ENCODE measurements at regions not wholly inside any gene's neighbourhood (a gene's known extent, or its start where the extent isn't known, plus 50 kb on each side); places are given as distances from the start of the nearest gene placed in this dataset.

DNA sequence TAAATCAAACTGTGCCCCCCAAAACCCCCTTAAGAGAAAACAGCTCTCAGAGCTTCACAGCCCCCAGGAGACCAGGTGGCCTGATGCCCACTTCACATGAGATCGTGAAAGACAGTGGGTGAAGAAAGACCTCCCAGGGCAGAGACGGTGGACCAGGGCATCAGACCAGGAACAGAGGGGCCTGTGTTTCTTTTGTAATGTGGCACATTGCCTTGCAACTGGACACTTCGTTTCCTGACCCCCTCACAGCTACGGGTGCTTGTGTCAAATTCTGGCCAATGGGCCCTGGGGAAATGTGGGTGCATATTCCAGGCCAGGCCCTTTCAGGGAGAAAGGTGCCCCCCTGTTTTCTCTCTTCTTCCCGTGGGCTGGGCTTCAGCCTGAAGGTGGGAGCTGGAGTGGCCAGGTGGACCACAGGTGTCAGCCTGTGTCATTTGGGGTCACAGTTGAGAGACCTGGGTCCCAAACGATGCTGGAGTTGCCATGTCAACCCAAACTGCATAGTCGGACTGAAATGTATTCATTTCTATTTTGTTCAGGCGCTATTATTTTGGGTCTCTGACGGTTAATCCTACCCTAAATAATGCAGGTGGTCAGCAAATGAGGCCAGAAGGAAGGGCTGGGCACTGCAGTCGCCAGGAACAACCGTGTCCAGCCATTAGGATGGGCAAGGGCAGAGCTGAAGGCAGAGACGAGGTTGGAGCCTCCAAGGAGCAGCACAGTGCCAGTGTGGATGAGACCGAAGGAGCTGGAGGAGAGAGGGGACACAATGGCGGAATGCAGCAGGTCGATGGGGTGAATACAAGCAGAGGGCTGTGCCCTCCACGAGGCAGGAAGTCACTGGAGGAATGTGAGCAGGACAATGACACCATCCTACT lies 338.2 kb downstream of the EIPR1 start:
- Histone ChIP-seq H3K27ac (ENCODE audit: low read length) (no peak overlapping the region), H3K79me2 (ENCODE audit: low read length) (no peaks in the 10 kb centered on the region), H4K20me1 (ENCODE audit: insufficient read depth, low read length) (no peaks in the 10 kb centered on the region), H3K9me3 (ENCODE audit: insufficient read depth, low read length) (no peaks in the 10 kb centered on the region), H3K4me2 (ENCODE audit: low read length) (no peak overlapping the region), H3K4me1 (ENCODE audit: low read length) (no peaks in the 10 kb centered on the region), H3K27me3 (ENCODE audit: low read depth, low read length) (no peaks in the 10 kb centered on the region), H3K4me3 (ENCODE audit: low read length) (no peak overlapping the region), H3K36me3 (replicated peaks; ENCODE audit: low read depth, low read length) (no peaks in the 10 kb centered on the region), H2AFZ (ENCODE audit: low read depth, low read length) (no peak overlapping the region), H3K9ac (ENCODE audit: low read length) (no peak overlapping the region)
- TF ChIP-seq EZH2phosphoT487 (IDR thresholded peaks at IDR 0.05; ENCODE audit: low read depth), result no peak
- TF ChIP-seq, protein P1, sequence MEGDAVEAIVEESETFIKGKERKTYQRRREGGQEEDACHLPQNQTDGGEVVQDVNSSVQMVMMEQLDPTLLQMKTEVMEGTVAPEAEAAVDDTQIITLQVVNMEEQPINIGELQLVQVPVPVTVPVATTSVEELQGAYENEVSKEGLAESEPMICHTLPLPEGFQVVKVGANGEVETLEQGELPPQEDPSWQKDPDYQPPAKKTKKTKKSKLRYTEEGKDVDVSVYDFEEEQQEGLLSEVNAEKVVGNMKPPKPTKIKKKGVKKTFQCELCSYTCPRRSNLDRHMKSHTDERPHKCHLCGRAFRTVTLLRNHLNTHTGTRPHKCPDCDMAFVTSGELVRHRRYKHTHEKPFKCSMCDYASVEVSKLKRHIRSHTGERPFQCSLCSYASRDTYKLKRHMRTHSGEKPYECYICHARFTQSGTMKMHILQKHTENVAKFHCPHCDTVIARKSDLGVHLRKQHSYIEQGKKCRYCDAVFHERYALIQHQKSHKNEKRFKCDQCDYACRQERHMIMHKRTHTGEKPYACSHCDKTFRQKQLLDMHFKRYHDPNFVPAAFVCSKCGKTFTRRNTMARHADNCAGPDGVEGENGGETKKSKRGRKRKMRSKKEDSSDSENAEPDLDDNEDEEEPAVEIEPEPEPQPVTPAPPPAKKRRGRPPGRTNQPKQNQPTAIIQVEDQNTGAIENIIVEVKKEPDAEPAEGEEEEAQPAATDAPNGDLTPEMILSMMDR (IDR thresholded peaks at IDR 0.05; ENCODE audit: low read depth, low read length), result no peak

DNA sequence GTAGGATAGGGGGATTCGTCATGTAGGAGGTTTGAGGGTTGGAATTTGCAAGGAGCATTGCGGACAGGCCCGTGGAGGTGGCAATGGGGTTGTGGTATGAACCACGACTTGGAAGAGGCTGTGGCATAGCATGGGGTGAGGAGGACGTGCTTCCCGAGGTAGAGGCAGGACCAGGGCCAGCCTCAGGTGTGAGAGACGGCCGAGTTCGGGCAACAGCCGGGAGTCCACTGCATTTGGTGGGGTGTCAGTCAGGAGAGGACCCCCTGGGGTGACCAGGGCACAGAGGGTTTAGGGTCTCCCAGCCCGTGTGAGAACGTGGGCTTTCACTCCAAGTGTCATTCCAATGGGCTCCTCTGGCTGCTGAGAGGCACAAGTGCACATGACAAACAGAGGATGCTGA lies 339.0 kb downstream of the EIPR1 start:
- TF ChIP-seq, protein P1 (IDR thresholded peaks at IDR 0.05; ENCODE audit: low read depth, low read length), result no peak
- TF ChIP-seq EZH2phosphoT487 (IDR thresholded peaks at IDR 0.05; ENCODE audit: low read depth), result no peak
- H3K27me3 ChIP-seq (ENCODE audit: low read depth, low read length), result no peaks in the 10 kb centered on the region
- no peaks in the 10 kb centered on the region for H3K4me1 ChIP-seq (ENCODE audit: low read length)
- no peak overlapping the region for H2AFZ ChIP-seq (ENCODE audit: low read depth, low read length)
- no peak overlapping the region for H3K27ac ChIP-seq (ENCODE audit: low read length)
- no peaks in the 10 kb centered on the region for H3K36me3 ChIP-seq (replicated peaks; ENCODE audit: low read depth, low read length)
- H3K4me2 ChIP-seq (ENCODE audit: low read length), result no peak overlapping the region
- no peak overlapping the region for H3K9ac ChIP-seq (ENCODE audit: low read length)
- H3K79me2 ChIP-seq (ENCODE audit: low read length), result no peaks in the 10 kb centered on the region
- H3K9me3 ChIP-seq (ENCODE audit: insufficient read depth, low read length), result no peaks in the 10 kb centered on the region
- no peaks in the 10 kb centered on the region for H4K20me1 ChIP-seq (ENCODE audit: insufficient read depth, low read length)
- no peak overlapping the region for H3K4me3 ChIP-seq (ENCODE audit: low read length)

DNA sequence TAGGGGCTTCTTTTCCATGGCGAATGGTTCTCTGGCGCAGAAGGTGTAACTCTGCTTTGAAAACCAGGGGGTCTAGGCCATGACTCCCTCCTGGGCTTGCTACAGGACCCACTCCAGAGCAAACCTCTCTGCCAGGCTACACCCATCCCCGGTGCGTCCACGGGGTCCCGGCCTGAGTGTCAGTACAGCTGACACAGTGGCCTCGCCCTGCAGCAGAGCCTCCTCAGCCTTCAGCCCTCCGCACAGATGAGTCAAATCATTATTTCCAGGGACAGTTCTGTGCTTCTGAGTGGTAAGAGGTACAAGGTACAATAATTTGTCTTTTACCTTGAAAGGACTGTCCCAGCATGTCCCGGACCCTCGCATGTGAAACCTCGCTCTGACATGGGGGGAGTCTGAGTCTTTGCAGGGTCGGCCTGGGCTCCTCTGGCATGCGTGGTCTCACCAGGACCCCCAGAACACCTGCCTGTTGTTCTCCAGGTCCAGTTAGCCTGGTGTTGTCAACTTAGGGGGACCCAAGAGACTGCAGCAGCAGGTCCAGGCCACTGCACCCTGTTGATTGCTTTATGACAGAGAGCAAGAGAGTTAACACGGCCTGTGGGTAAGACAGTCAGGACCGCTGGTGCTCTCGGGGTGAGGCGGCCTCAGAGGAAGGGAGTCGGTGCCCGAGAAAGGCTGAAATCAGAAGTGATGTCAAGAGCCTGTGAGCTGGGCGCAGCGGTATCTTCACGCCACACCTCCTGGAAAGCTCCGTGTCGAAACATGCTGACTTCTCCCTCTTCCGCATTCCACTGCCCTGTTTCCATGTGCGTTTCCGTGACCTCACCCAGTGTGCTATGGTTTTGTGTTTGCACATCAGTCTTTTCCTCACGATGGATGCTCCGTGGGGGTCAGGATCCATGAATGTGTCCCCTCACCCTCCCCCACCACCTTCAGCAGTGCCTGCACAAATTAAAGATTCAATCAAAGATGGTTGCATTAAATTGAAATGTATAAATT lies 340.1 kb downstream of the EIPR1 start:
- H3K4me1 ChIP-seq (ENCODE audit: low read length), result no peaks in the 10 kb centered on the region
- no peaks in the 10 kb centered on the region for H3K36me3 ChIP-seq (replicated peaks; ENCODE audit: low read depth, low read length)
- no peaks in the 10 kb centered on the region for H3K79me2 ChIP-seq (ENCODE audit: low read length)
- H3K9ac ChIP-seq (ENCODE audit: low read length), result no peak overlapping the region
- no peaks in the 10 kb centered on the region for H3K9me3 ChIP-seq (ENCODE audit: insufficient read depth, low read length)
- no peaks in the 10 kb centered on the region for H4K20me1 ChIP-seq (ENCODE audit: insufficient read depth, low read length)
- H2AFZ ChIP-seq (ENCODE audit: low read depth, low read length), result no peak overlapping the region
- H3K4me3 ChIP-seq (ENCODE audit: low read length), result no peak overlapping the region
- TF ChIP-seq, protein P1 (IDR thresholded peaks at IDR 0.05; ENCODE audit: low read depth, low read length), result no peak
- no peak for TF ChIP-seq EZH2phosphoT487 (IDR thresholded peaks at IDR 0.05; ENCODE audit: low read depth)
- no peaks in the 10 kb centered on the region for H3K27me3 ChIP-seq (ENCODE audit: low read depth, low read length)
- no peak overlapping the region for H3K27ac ChIP-seq (ENCODE audit: low read length)
- H3K4me2 ChIP-seq (ENCODE audit: low read length), result no peak overlapping the region
